ENCODE measurements at regions not wholly inside any gene's neighbourhood (a gene's known extent, or its start where the extent isn't known, plus 50 kb on each side); places are given as distances from the start of the nearest gene placed in this dataset.
"Not testable (repeated sequence)": the region's sequence is repeated elsewhere in the genome, so short reads cannot be mapped to it uniquely, and the experiment has no call there.

DNA sequence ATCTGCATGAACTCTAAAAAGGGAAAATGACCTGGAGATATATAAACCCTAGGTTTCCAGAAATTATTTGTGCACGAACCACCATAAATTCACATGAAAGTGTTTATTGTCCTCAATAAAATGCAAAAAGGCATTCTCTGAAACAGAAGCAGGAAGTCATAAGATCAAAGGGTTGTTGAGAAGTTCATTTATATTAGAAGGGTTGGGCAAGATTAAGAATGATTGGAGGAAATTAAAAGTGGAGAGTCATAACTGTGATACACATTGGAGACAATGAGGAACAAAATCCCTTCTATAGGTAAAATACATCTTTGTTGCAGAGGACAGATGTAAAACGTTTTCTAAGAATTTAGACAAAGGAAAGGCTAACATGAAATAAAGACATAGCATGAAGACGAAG, 476.8 kb downstream of the CBLN4 start:
- Histone ChIP-seq H2BK15ac (ENCODE audit: low read depth, poor library complexity, severe bottlenecking) (no peak overlapping the region), H2BK5ac (ENCODE audit: low read depth, low read length, poor library complexity, severe bottlenecking) (no peak overlapping the region), H2BK120ac (ENCODE audit: low read depth, low read length) (no peak overlapping the region), H3K9ac (ENCODE audit: low read length) (no peak overlapping the region), H3K27ac (ENCODE audit: low read length, poor library complexity, severe bottlenecking) (no peak overlapping the region), H3K14ac (ENCODE audit: low read length in 2 of 2) (no peak overlapping the region), H2BK12ac (ENCODE audit: low read length in 2 of 2) (no peak overlapping the region), H3K4me3 (ENCODE audit: insufficient read depth in 1 of 2, low read depth in 1 of 2, low read length in 2 of 2) (no peak overlapping the region), H4K8ac (ENCODE audit: low read length) (no peak overlapping the region), H2AFZ (ENCODE audit: low read depth, low read length) (no peak overlapping the region), H2AK5ac (ENCODE audit: low read length, severe bottlenecking) (no peak overlapping the region), H3K4me1 (ENCODE audit: control insufficient read depth, insufficient read depth, low read depth, low read length) (no peaks in the 10 kb centered on the region), H3K9me3 (ENCODE audit: control insufficient read depth, low read length) (peaks cover 12% of the 10 kb centered on the region), H3K27me3 (ENCODE audit: control insufficient read depth in 1 of 2, insufficient read depth in 1 of 2, low read length in 2 of 2) (no peaks in the 10 kb centered on the region), H3K18ac (ENCODE audit: low read depth in 1 of 2, low read length in 2 of 2) (no peak overlapping the region), H3K79me1 (replicated peaks; ENCODE audit: low read length, poor library complexity, severe bottlenecking) (no peaks in the 10 kb centered on the region), H3K4ac (ENCODE audit: low read depth in 1 of 2, low read length in 2 of 2) (no peak overlapping the region), H3K23ac (ENCODE audit: low read length in 2 of 2) (no peak overlapping the region), H4K91ac (ENCODE audit: low read length) (no peak overlapping the region), H3K4me2 (ENCODE audit: low read length, poor library complexity, severe bottlenecking) (no peak overlapping the region), H3K36me3 (ENCODE audit: control insufficient read depth in 1 of 2, insufficient read depth in 2 of 2, low read depth in 1 of 2, low read length in 2 of 2) (no peaks in the 10 kb centered on the region)
- no peak for DNase-seq
- no CpG with 5 or more reads among the region's 3 CpGs for WGBS

DNA sequence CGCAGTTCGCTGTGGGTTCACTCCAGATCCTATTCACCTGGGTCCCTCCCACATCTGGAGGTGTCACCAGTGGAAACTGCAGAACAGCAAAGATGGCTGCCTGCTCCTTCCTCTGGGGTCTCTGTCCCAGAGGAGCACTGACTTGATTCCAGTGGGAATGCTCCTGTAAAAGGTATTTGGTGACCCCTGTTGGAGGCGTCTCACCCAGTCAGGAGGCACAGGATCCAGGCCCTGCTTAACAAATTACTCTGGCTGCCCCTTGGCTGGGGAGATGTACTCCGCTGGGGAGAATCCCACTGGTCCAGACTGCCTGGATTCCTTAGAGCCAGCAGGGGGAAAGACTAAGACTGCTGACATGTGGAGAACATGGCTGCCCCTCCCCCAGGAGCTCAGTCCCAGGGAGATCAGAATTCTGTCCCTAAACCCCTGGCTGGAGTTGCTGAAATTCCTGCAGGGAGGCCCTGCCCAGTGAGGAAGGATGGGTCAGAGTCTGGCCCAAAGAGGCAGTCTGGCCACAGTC, 483.0 kb downstream of the CBLN4 start:
- Histone ChIP-seq H3K14ac (ENCODE audit: low read length in 2 of 2) (no peak overlapping the region), H3K4me1 (ENCODE audit: control insufficient read depth, insufficient read depth, low read depth, low read length) (no peaks in the 10 kb centered on the region), H2BK5ac (ENCODE audit: low read depth, low read length, poor library complexity, severe bottlenecking) (no peak overlapping the region), H3K9me3 (ENCODE audit: control insufficient read depth, low read length) (peaks cover 18% of the 10 kb centered on the region), H2BK12ac (ENCODE audit: low read length in 2 of 2) (no peak overlapping the region), H3K4ac (ENCODE audit: low read depth in 1 of 2, low read length in 2 of 2) (no peak overlapping the region), H4K91ac (ENCODE audit: low read length) (no peak overlapping the region), H3K27ac (ENCODE audit: low read length, poor library complexity, severe bottlenecking) (no peak overlapping the region), H3K23ac (ENCODE audit: low read length in 2 of 2) (no peak overlapping the region), H2BK120ac (ENCODE audit: low read depth, low read length) (no peak overlapping the region), H3K18ac (ENCODE audit: low read depth in 1 of 2, low read length in 2 of 2) (no peak overlapping the region), H3K79me1 (replicated peaks; ENCODE audit: low read length, poor library complexity, severe bottlenecking) (no peaks in the 10 kb centered on the region), H3K9ac (ENCODE audit: low read length) (no peak overlapping the region), H2AK5ac (ENCODE audit: low read length, severe bottlenecking) (no peak overlapping the region), H2BK15ac (ENCODE audit: low read depth, poor library complexity, severe bottlenecking) (no peak overlapping the region), H3K27me3 (ENCODE audit: control insufficient read depth in 1 of 2, insufficient read depth in 1 of 2, low read length in 2 of 2) (no peaks in the 10 kb centered on the region), H3K4me2 (ENCODE audit: low read length, poor library complexity, severe bottlenecking) (no peak overlapping the region), H4K8ac (ENCODE audit: low read length) (no peak overlapping the region), H2AFZ (ENCODE audit: low read depth, low read length) (no peak overlapping the region), H3K4me3 (ENCODE audit: insufficient read depth in 1 of 2, low read depth in 1 of 2, low read length in 2 of 2) (no peak overlapping the region), H3K36me3 (ENCODE audit: control insufficient read depth in 1 of 2, insufficient read depth in 2 of 2, low read depth in 1 of 2, low read length in 2 of 2) (no peaks in the 10 kb centered on the region)
- WGBS, result 61% methylated on average over 4 of the region's 4 CpGs
- no peak for DNase-seq

DNA sequence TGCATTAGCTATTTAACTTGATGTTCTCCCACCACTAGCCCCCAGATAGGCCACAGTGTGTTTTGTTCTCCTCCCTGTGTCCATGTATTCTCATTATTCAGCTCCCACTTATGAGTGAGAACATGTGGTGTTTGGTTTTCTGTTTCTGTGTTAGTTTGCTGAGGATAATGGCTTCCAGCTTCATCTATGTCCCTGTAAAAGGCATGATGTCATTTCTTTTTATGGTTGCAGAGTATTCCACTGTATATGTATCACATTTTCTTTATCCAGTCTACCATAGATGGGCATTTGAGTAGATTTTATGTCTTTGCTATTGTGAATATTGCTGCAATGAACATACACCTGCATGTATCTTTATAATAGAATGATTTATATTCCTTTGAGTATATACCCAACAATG, 487.7 kb downstream of the CBLN4 start:
- H3K4ac ChIP-seq (ENCODE audit: low read depth in 1 of 2, low read length in 2 of 2); H3K23ac ChIP-seq (ENCODE audit: low read length in 2 of 2); H3K9ac ChIP-seq (ENCODE audit: low read length); H3K18ac ChIP-seq (ENCODE audit: low read depth in 1 of 2, low read length in 2 of 2); H3K36me3 ChIP-seq (ENCODE audit: control insufficient read depth in 1 of 2, insufficient read depth in 2 of 2, low read depth in 1 of 2, low read length in 2 of 2); H3K4me2 ChIP-seq (ENCODE audit: low read length, poor library complexity, severe bottlenecking); H4K8ac ChIP-seq (ENCODE audit: low read length); H4K91ac ChIP-seq (ENCODE audit: low read length); H3K27ac ChIP-seq (ENCODE audit: low read length, poor library complexity, severe bottlenecking); DNase-seq; H2BK120ac ChIP-seq (ENCODE audit: low read depth, low read length); H3K9me3 ChIP-seq (ENCODE audit: control insufficient read depth, low read length); H2AFZ ChIP-seq (ENCODE audit: low read depth, low read length); H2AK5ac ChIP-seq (ENCODE audit: low read length, severe bottlenecking); H3K4me1 ChIP-seq (ENCODE audit: control insufficient read depth, insufficient read depth, low read depth, low read length); H3K27me3 ChIP-seq (ENCODE audit: control insufficient read depth in 1 of 2, insufficient read depth in 1 of 2, low read length in 2 of 2); H2BK5ac ChIP-seq (ENCODE audit: low read depth, low read length, poor library complexity, severe bottlenecking); H2BK12ac ChIP-seq (ENCODE audit: low read length in 2 of 2); H3K14ac ChIP-seq (ENCODE audit: low read length in 2 of 2); H3K79me1 ChIP-seq (replicated peaks; ENCODE audit: low read length, poor library complexity, severe bottlenecking); H2BK15ac ChIP-seq (ENCODE audit: low read depth, poor library complexity, severe bottlenecking); H3K4me3 ChIP-seq (ENCODE audit: insufficient read depth in 1 of 2, low read depth in 1 of 2, low read length in 2 of 2): not testable (repeated sequence)

GRCh38 chr20:55515832-55516231, 489.5 kb downstream of the CBLN4 start:
- Histone ChIP-seq H4K8ac (ENCODE audit: low read length) (no peak overlapping the region), H2BK15ac (ENCODE audit: low read depth, poor library complexity, severe bottlenecking) (no peak overlapping the region)
- 67% methylated on average over 3 of the region's 3 CpGs for WGBS

More at GRCh38 chr20:55515832-55516231, 489.5 kb downstream of the CBLN4 start:
- Histone ChIP-seq H3K23ac (ENCODE audit: low read length in 2 of 2) (no peak overlapping the region), H3K4me2 (ENCODE audit: low read length, poor library complexity, severe bottlenecking) (no peak overlapping the region), H3K14ac (ENCODE audit: low read length in 2 of 2) (no peak overlapping the region), H2BK5ac (ENCODE audit: low read depth, low read length, poor library complexity, severe bottlenecking) (no peak overlapping the region), H3K18ac (ENCODE audit: low read depth in 1 of 2, low read length in 2 of 2) (no peak overlapping the region), H3K27me3 (ENCODE audit: control insufficient read depth in 1 of 2, insufficient read depth in 1 of 2, low read length in 2 of 2) (no peaks in the 10 kb centered on the region), H3K36me3 (ENCODE audit: control insufficient read depth in 1 of 2, insufficient read depth in 2 of 2, low read depth in 1 of 2, low read length in 2 of 2) (no peaks in the 10 kb centered on the region), H3K79me1 (replicated peaks; ENCODE audit: low read length, poor library complexity, severe bottlenecking) (no peaks in the 10 kb centered on the region), H2AFZ (ENCODE audit: low read depth, low read length) (no peak overlapping the region), H3K27ac (ENCODE audit: low read length, poor library complexity, severe bottlenecking) (no peak overlapping the region), H3K4me3 (ENCODE audit: insufficient read depth in 1 of 2, low read depth in 1 of 2, low read length in 2 of 2) (no peak overlapping the region), H3K4me1 (ENCODE audit: control insufficient read depth, insufficient read depth, low read depth, low read length) (no peaks in the 10 kb centered on the region), H4K91ac (ENCODE audit: low read length) (no peak overlapping the region), H3K9me3 (ENCODE audit: control insufficient read depth, low read length) (no peaks in the 10 kb centered on the region), H3K9ac (ENCODE audit: low read length) (no peak overlapping the region), H2BK120ac (ENCODE audit: low read depth, low read length) (no peak overlapping the region), H3K4ac (ENCODE audit: low read depth in 1 of 2, low read length in 2 of 2) (no peak overlapping the region), H2AK5ac (ENCODE audit: low read length, severe bottlenecking) (no peak overlapping the region), H2BK12ac (ENCODE audit: low read length in 2 of 2) (no peak overlapping the region)
- DNase-seq, result no peak

Measured in mesenchymal stem cell (in vitro differentiated cells and primary cell).